Prostate gland (tissue), 2 donors: ENCODE measurements at regions not wholly inside any gene's neighbourhood (a gene's known extent, or its start where the extent isn't known, plus 50 kb on each side); places are given as distances from the start of the nearest gene placed in this dataset.

ENCODE experiments used
- DNase-seq: peaks from one replicate; pipeline ENCODE4 v3.0.0-alpha.2; 2019; ENCODE audit warnings: low spot score
- H3K27ac ChIP-seq, 2 donors: fragments of 200-600 bp; sonication (generic); 2 replicates each; pipeline ENCODE4 v1.5.1; 2017 to 2019
- H3K27me3 ChIP-seq: fragments of 200-600 bp; sonication (generic); replicated peaks from 2 replicates; pipeline ENCODE4 v1.5.1; 2019; ENCODE audit not compliant: insufficient read depth
- H3K36me3 ChIP-seq, 2 donors: fragments of 200-600 bp; sonication (generic); 1 replicate in 1 of 2; 2 replicates in 1 of 2; pipeline versions ENCODE4 v1.5.1 to v1.8.1; 2017 to 2019
- H3K4me1 ChIP-seq: fragments of 200-600 bp; sonication (generic); replicated peaks from 2 replicates; pipeline ENCODE4 v1.5.1; 2019
- H3K4me3 ChIP-seq, 2 donors: fragments of 200-600 bp; sonication (generic); 2 replicates each; pipeline ENCODE4 v1.5.1; 2017 to 2019
- H3K9me3 ChIP-seq: fragments of 200-600 bp; sonication (generic); 2 replicates; pipeline ENCODE4 v1.5.1; 2017
- CTCF ChIP-seq, 4 experiments: fragments of 200-600 bp in 2 of 4; fragments of 450-650 bp in 2 of 4; sonication (generic) in 2 of 4; IDR thresholded peaks; 1 replicate in 3 of 4; 2 replicates in 1 of 4; pipeline ENCODE4 v1.5.1; 2016 to 2019; ENCODE audit warnings: antibody characterized with exemption in 4 of 4, mild to moderate bottlenecking in 2 of 4, moderate library complexity in 2 of 4
- POLR2A ChIP-seq: fragments of 450-650 bp; IDR thresholded peaks from one replicate; pipeline ENCODE4 v1.6.1; 2016; ENCODE audit warnings: antibody characterized with exemption, mild to moderate bottlenecking
- POLR2AphosphoS5 ChIP-seq: sonication (generic); formaldehyde crosslinking; IDR thresholded peaks from one replicate; pipeline ENCODE4 v1.6.1; 2017; ENCODE audit warnings: antibody characterized with exemption
- WGBS: methylation state at CpG from one replicate; pipeline ENCODE4 v1.1.5; 2018; 5-methylcytosine and 5-hydroxymethylcytosine counted together
- intact Hi-C: fragments of 100-400 bp; cut with DNase I; formaldehyde crosslinking; loops from one replicate; pipeline ENCODE4 v1.14.2; 2022

- WGBS = 93% methylated on average over 1 of the region's 1 CpG
- H3K27me3 ChIP-seq = no peaks in the 10 kb centered on the region
- H3K9me3 ChIP-seq = no peaks in the 10 kb centered on the region
- H3K36me3 ChIP-seq = no peaks in the 10 kb centered on the region
- H3K4me3 ChIP-seq = no peak overlapping the region
- no peaks in the 10 kb centered on the region for H3K4me1 ChIP-seq
- H3K27ac ChIP-seq = no peak overlapping the region
- TF ChIP-seq CTCF (IDR thresholded peaks at IDR 0.05) (no peak), POLR2AphosphoS5 (no peak), POLR2A (no peak)
- no peak for DNase-seq
- intact Hi-C loops = no loop called here
These were observed 50.6 kb upstream of the L3MBTL4 start for GRCh38 chr18:6465281-6465680.

- Histone ChIP-seq H3K27me3 (no peaks in the 10 kb centered on the region), H3K27ac (no peak overlapping the region), H3K4me1 (no peaks in the 10 kb centered on the region), H3K9me3 (no peaks in the 10 kb centered on the region), H3K36me3 (no peaks in the 10 kb centered on the region), H3K4me3 (no peak overlapping the region)
- 69% methylated on average over 1 of the region's 1 CpG for WGBS
- no peak for DNase-seq
- intact Hi-C loops = no loop called here
- TF ChIP-seq CTCF (IDR thresholded peaks at IDR 0.05) (no peak), POLR2AphosphoS5 (no peak), POLR2A (no peak)
These were observed 61.5 kb upstream of the L3MBTL4 start for GRCh38 chr18:6476190-6476589.

- Histone ChIP-seq H3K4me1 (no peaks in the 10 kb centered on the region), H3K36me3 (no peaks in the 10 kb centered on the region), H3K27ac (no peak overlapping the region), H3K27me3 (no peaks in the 10 kb centered on the region), H3K9me3 (no peaks in the 10 kb centered on the region), H3K4me3 (no peak overlapping the region)
- TF ChIP-seq POLR2A (no peak), CTCF (IDR thresholded peaks at IDR 0.05) (no peak)
- WGBS = 64% methylated on average over 2 of the region's 2 CpGs
- peak; percentile 27 for DNase-seq
- intact Hi-C loops = no loop called here
These were observed 62.2 kb upstream of the L3MBTL4 start for GRCh38 chr18:6476880-6477279.

GRCh38 chr18:6478121-6478520 is 63.4 kb upstream of the L3MBTL4 start:
- DNase-seq = no peak
- TF ChIP-seq POLR2AphosphoS5 = no peak
- no peak for TF ChIP-seq POLR2A
- TF ChIP-seq CTCF (IDR thresholded peaks at IDR 0.05) = no peak
- intact Hi-C loops = no loop called here
- Histone ChIP-seq H3K4me3 (no peak overlapping the region), H3K9me3 (no peaks in the 10 kb centered on the region), H3K4me1 (no peaks in the 10 kb centered on the region), H3K36me3 (no peaks in the 10 kb centered on the region), H3K27me3 (peaks cover 2% of the 10 kb centered on the region), H3K27ac (no peak overlapping the region)
- WGBS = 27% methylated on average over 6 of the region's 6 CpGs

GRCh38 chr18:6479699-6480098 is 65.0 kb upstream of the L3MBTL4 start:
- Histone ChIP-seq H3K36me3 (no peaks in the 10 kb centered on the region), H3K9me3 (no peaks in the 10 kb centered on the region), H3K27me3 (peaks cover 2% of the 10 kb centered on the region), H3K4me3 (no peak overlapping the region), H3K4me1 (peaks cover 2% of the 10 kb centered on the region), H3K27ac (no peak overlapping the region)
- WGBS = 94% methylated on average over 4 of the region's 4 CpGs
- intact Hi-C loops = no loop called here
- no peak for TF ChIP-seq CTCF (IDR thresholded peaks at IDR 0.05)
- no peak for TF ChIP-seq POLR2A
- no peak for TF ChIP-seq POLR2AphosphoS5
- DNase-seq = no peak
